GM12878 (cell line): ENCODE measurements at regions not wholly inside any gene's neighbourhood (a gene's known extent, or its start where the extent isn't known, plus 50 kb on each side); places are given as distances from the start of the nearest gene placed in this dataset.

Source experiments
- BRCA1 ChIP-seq: IDR thresholded peaks from 2 replicates; pipeline ENCODE4 v1.6.1; 2011; ENCODE audit warnings: low read depth, low read length, improper control_type of control experiment
- E2F8 ChIP-seq: fragments of 450-650 bp; IDR thresholded peaks from 2 replicates; pipeline ENCODE4 v1.6.1; 2018; ENCODE audit warnings: mild to moderate bottlenecking, low read depth, moderate library complexity; ENCODE audit not compliant: partially characterized antibody
- EED ChIP-seq: sonication (generic); IDR thresholded peaks from 2 replicates; pipeline ENCODE4 v1.6.1; 2016; ENCODE audit warnings: antibody characterized with exemption, low read depth
- ESRRA ChIP-seq: IDR thresholded peaks from 2 replicates; pipeline ENCODE4 v1.6.1; 2012; ENCODE audit warnings: mild to moderate bottlenecking, low read length, improper control_type of control experiment
- MTA2 ChIP-seq: fragments of 450-650 bp; IDR thresholded peaks from 2 replicates; pipeline ENCODE4 v1.6.1; 2016; ENCODE audit warnings: low read depth, mild to moderate bottlenecking, moderate library complexity
- NKRF ChIP-seq: fragments of 450-650 bp; conservative IDR thresholded peaks from 2 replicates; pipeline ENCODE4 v1.6.1; 2017; ENCODE audit warnings: mild to moderate bottlenecking, moderate library complexity
- ZBTB11 ChIP-seq: fragments of 450-650 bp; formaldehyde crosslinking; IDR thresholded peaks from 2 replicates; pipeline ENCODE4 v1.5.0; 2022; ENCODE audit warnings: mild to moderate bottlenecking, missing genetic modification characterization
- ZNF687 ChIP-seq: fragments of 450-650 bp; IDR thresholded peaks from 2 replicates; pipeline ENCODE4 v1.6.1; 2017; ENCODE audit warnings: mild to moderate bottlenecking, moderate library complexity

GRCh38 chr16:85236818-85237150 is 124.5 kb upstream of the CIBAR2 start (continued):
- no peak for TF ChIP-seq NKRF
- TF ChIP-seq EED, result no peak
- no peak for TF ChIP-seq MTA2
- no peak for TF ChIP-seq BRCA1
- no peak for TF ChIP-seq E2F8
- no peak for TF ChIP-seq ESRRA
- no peak for TF ChIP-seq ZBTB11 (CRISPR knock-in tag)
- no peak for TF ChIP-seq ZNF687
